Neural progenitor cell (in vitro differentiated cells): ENCODE measurements at regions not wholly inside any gene's neighbourhood (a gene's known extent, or its start where the extent isn't known, plus 50 kb on each side); places are given as distances from the start of the nearest gene placed in this dataset.

Experiments
- EZH2 ChIP-seq: fragments of 200-600 bp; sonication (generic); IDR thresholded peaks from 2 replicates; pipeline ENCODE4 v1.6.1; 2017; ENCODE audit warnings: antibody characterized with exemption, mild to moderate bottlenecking, moderate library complexity
- EZH2phosphoT487 ChIP-seq: fragments of 200-600 bp; sonication (generic); IDR thresholded peaks from 2 replicates; pipeline ENCODE4 v1.6.1; 2017; ENCODE audit warnings: antibody characterized with exemption
- TF ChIP-seq, protein P1 (sequence below): fragments of 200-600 bp; sonication (generic); IDR thresholded peaks from 2 replicates; pipeline ENCODE4 v1.5.1; 2017; ENCODE audit warnings: antibody characterized with exemption, mild to moderate bottlenecking

DNA sequence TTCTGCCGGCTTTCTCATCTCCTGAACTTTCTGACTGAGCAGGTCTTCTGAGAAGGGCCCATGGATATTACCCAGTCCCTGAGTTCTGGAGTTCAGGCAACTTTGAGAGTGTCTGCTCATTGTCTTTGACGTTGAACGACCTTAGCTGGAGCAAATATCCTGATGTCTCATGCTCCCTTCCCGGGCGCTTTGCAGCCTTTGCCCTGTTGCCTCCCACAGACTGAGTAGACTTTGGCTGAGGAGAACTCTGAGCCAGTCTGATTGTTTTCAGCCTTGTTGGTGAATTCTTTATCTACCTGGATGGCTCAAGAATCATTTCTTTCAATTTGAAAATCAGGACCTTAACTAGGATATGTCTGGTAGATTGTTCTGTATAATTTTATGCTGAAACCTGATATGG, 353.7 kb downstream of the GLRX3 start:
- TF ChIP-seq, protein P1, sequence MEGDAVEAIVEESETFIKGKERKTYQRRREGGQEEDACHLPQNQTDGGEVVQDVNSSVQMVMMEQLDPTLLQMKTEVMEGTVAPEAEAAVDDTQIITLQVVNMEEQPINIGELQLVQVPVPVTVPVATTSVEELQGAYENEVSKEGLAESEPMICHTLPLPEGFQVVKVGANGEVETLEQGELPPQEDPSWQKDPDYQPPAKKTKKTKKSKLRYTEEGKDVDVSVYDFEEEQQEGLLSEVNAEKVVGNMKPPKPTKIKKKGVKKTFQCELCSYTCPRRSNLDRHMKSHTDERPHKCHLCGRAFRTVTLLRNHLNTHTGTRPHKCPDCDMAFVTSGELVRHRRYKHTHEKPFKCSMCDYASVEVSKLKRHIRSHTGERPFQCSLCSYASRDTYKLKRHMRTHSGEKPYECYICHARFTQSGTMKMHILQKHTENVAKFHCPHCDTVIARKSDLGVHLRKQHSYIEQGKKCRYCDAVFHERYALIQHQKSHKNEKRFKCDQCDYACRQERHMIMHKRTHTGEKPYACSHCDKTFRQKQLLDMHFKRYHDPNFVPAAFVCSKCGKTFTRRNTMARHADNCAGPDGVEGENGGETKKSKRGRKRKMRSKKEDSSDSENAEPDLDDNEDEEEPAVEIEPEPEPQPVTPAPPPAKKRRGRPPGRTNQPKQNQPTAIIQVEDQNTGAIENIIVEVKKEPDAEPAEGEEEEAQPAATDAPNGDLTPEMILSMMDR: no peak
- TF ChIP-seq EZH2 (no peak), EZH2phosphoT487 (no peak)
